HepG2 (cell line): ENCODE measurements at regions not wholly inside any gene's neighbourhood (a gene's known extent, or its start where the extent isn't known, plus 50 kb on each side); places are given as distances from the start of the nearest gene placed in this dataset.

ENCODE experiments used
- ATAC-seq: fragments of 200-7000 bp; cut with Tn5 transposase; 3 replicates; pipeline ENCODE4 v1.9.1; 2020; ENCODE audit warnings: mild to moderate bottlenecking, moderate library complexity
- BruUV-seq: library from RNA; stranded (reverse); fragments of 400-500 nt; replicated peaks from 2 replicates; lab custom pipeline; 2021; lab: Mats Ljungman, UMichigan
- CTCF ChIA-PET: fragments of 300-600 bp; formaldehyde crosslinking; extraction: SDS; loops from one replicate; lab custom pipeline; 2021; ENCODE audit warnings: low total read pairs, inconsistent platforms, low intra/inter-chr PET ratio; lab: Yijun Ruan, JAX
- POLR2A ChIA-PET: fragments of 350-600 bp; sonication (Branson Sonifier 250); formaldehyde crosslinking; loops from one replicate; lab custom pipeline; 2020; ENCODE audit warnings: antibody characterized with exemption, inconsistent platforms; lab: Yijun Ruan, JAX
- DNase-seq: peaks from one replicate; pipeline ENCODE4 v3.0.0-alpha.2; 2015; ENCODE audit warnings: low spot score
- FAIRE-seq: peaks from 3 replicates; lab custom pipeline; 2011; peaks lifted over from hg19 to GRCh38; lab: Jason Lieb, UNC
- H2AFZ ChIP-seq: one replicate; pipeline ENCODE4 v1.6.1; 2011; ENCODE audit warnings: low read length, inconsistent platforms
- H3K27ac ChIP-seq: fragments of 300-600 bp; 3 replicates; pipeline ENCODE4 v1.8.0; 2011; ENCODE audit warnings: mixed run types, mild to moderate bottlenecking, mixed read lengths, low read length, inconsistent platforms; ENCODE audit not compliant: insufficient read depth; ENCODE audit errors: extremely low read length
- H3K27me3 ChIP-seq, 2 experiments: fragments of 200-600 bp in 1 of 2; 2 replicates in 1 of 2; 3 replicates in 1 of 2; pipeline versions ENCODE4 v1.6.0 to v1.8.0; 2011; ENCODE audit warnings: low read length in 2 of 2, mild to moderate bottlenecking in 2 of 2, moderate library complexity in 2 of 2, inconsistent platforms in 1 of 2; ENCODE audit not compliant: insufficient read depth in 2 of 2, control insufficient read depth in 1 of 2
- H3K36me3 ChIP-seq, 2 experiments: fragments of 200-600 bp in 1 of 2; replicated peaks in 1 of 2; 2 replicates in 1 of 2; 3 replicates in 1 of 2; pipeline versions ENCODE4 v1.5.1 to v1.8.0; 2011; ENCODE audit warnings: low read length in 2 of 2, inconsistent platforms in 1 of 2; ENCODE audit not compliant: insufficient read depth in 2 of 2, control insufficient read depth in 1 of 2
- H3K4me1 ChIP-seq: 2 replicates; pipeline ENCODE4 v1.5.1; 2012; ENCODE audit warnings: low read length, inconsistent platforms; ENCODE audit not compliant: insufficient read depth
- H3K4me2 ChIP-seq: 2 replicates; pipeline ENCODE4 v1.6.0; 2011; ENCODE audit warnings: low read depth, low read length, inconsistent platforms
- H3K4me3 ChIP-seq, 3 experiments: fragments of 200-600 bp in 1 of 3; sonication (generic), shearing (Covaris generic) in 1 of 3; replicated peaks in 1 of 3; 2 replicates each; pipeline ENCODE4 v1.5.1; 2011 to 2016; ENCODE audit warnings: low read length in 3 of 3, inconsistent platforms in 2 of 3, low read depth in 2 of 3, mild to moderate bottlenecking in 2 of 3, control low read depth in 1 of 3, mixed read lengths in 1 of 3; ENCODE audit not compliant: insufficient read depth in 1 of 3
- H3K79me2 ChIP-seq: one replicate; pipeline ENCODE4 v1.6.1; 2011; ENCODE audit warnings: low read length, inconsistent platforms; ENCODE audit not compliant: insufficient read depth
- H3K9ac ChIP-seq: 2 replicates; pipeline ENCODE4 v1.6.0; 2011; ENCODE audit warnings: mild to moderate bottlenecking, low read depth, low read length, inconsistent platforms; ENCODE audit not compliant: insufficient read depth
- H3K9me3 ChIP-seq: 2 replicates; pipeline ENCODE4 v1.5.1; 2012; ENCODE audit warnings: mild to moderate bottlenecking, low read length
- H4K20me1 ChIP-seq: 2 replicates; pipeline ENCODE4 v1.6.0; 2011; ENCODE audit warnings: inconsistent platforms, mild to moderate bottlenecking, low read length, moderate library complexity; ENCODE audit not compliant: insufficient read depth
- ATF7-NPFF ChIP-seq: sonication (generic); formaldehyde crosslinking; IDR thresholded peaks from 2 replicates; pipeline ENCODE4 v1.8.1; 2023; ENCODE audit warnings: mild to moderate bottlenecking, low read depth, missing genetic modification reagents, moderate library complexity
- CBX2 ChIP-seq, 2 experiments: fragments of 200-600 bp in 1 of 2; sonication (generic); formaldehyde crosslinking in 1 of 2; IDR thresholded peaks; 2 replicates each; pipeline versions ENCODE4 v1.7.0 to v1.8.1; 2018 to 2022; ENCODE audit warnings: low read depth in 2 of 2, low read length in 1 of 2, mild to moderate bottlenecking in 1 of 2, missing genetic modification reagents in 1 of 2
- HES4 ChIP-seq: sonication (generic); formaldehyde crosslinking; IDR thresholded peaks from 2 replicates; pipeline ENCODE4 v1.9.0; 2021; ENCODE audit warnings: mild to moderate bottlenecking, missing genetic modification reagents, borderline replicate concordance
- HHEX ChIP-seq: IDR thresholded peaks from 2 replicates; pipeline ENCODE4 v1.6.1; 2016; ENCODE audit warnings: control low read depth
- NFIC ChIP-seq: IDR thresholded peaks from 2 replicates; pipeline ENCODE4 v1.6.1; 2012; ENCODE audit warnings: mild to moderate bottlenecking, low read length, inconsistent platforms
- RBFOX2 ChIP-seq: fragments of 200-400 bp; formaldehyde crosslinking; IDR thresholded peaks from 2 replicates; pipeline ENCODE4 v1.6.1; 2017; ENCODE audit warnings: low read depth, mild to moderate bottlenecking, low read length
- RBM22 ChIP-seq: fragments of 200-400 bp; formaldehyde crosslinking; optimal IDR thresholded peaks from 2 replicates; pipeline ENCODE3; 2017; ENCODE audit warnings: mild to moderate bottlenecking, low read length, moderate library complexity
- SETDB1 ChIP-seq: sonication (generic); formaldehyde crosslinking; IDR thresholded peaks from 2 replicates; pipeline ENCODE4 v1.5.1; 2020; ENCODE audit warnings: missing genetic modification reagents, mild to moderate bottlenecking, borderline replicate concordance
- SNAI1 ChIP-seq: sonication (generic); formaldehyde crosslinking; IDR thresholded peaks from 2 replicates; pipeline ENCODE4 v1.5.0; 2020; ENCODE audit warnings: mild to moderate bottlenecking, missing genetic modification reagents, borderline replicate concordance
- TCF7 ChIP-seq: sonication (generic); IDR thresholded peaks from 2 replicates; pipeline ENCODE4 v1.6.1; 2016; ENCODE audit warnings: antibody characterized with exemption, low read depth
- ZNF251 ChIP-seq: sonication (generic); formaldehyde crosslinking; IDR thresholded peaks from 2 replicates; pipeline ENCODE4 v1.9.0; 2021; ENCODE audit warnings: mild to moderate bottlenecking, missing genetic modification reagents
- ZNF280B ChIP-seq: sonication (generic); formaldehyde crosslinking; IDR thresholded peaks from 2 replicates; pipeline ENCODE4 v1.5.0; 2020; ENCODE audit warnings: missing genetic modification reagents, mild to moderate bottlenecking, borderline replicate concordance
- ZNF546 ChIP-seq: sonication (generic); formaldehyde crosslinking; conservative IDR thresholded peaks from 2 replicates; pipeline ENCODE4 v1.8.1; 2023; ENCODE audit warnings: mild to moderate bottlenecking, missing genetic modification reagents
- ZNF713 ChIP-seq: sonication (generic); formaldehyde crosslinking; IDR thresholded peaks from 2 replicates; pipeline ENCODE4 v1.4.0; 2020; ENCODE audit warnings: mild to moderate bottlenecking, missing genetic modification reagents
- WGBS: methylation state at CpG from one replicate; pipeline ENCODE4 v1.1.6; 2017; ENCODE audit warnings: low lambda C conversion rate; 5-methylcytosine and 5-hydroxymethylcytosine counted together
- in situ Hi-C: cut with HindIII; loops from 2 replicates; pipeline ENCODE4 v1.10.0; 2017; ENCODE audit warnings: low pct_unique_long_range_greater_than_20kb; ENCODE audit not compliant: extremely low pct_ligation_motif_present
- intact Hi-C: fragments of 100-400 bp; cut with micrococcal nuclease; formaldehyde crosslinking; loops from one replicate; pipeline ENCODE4 v1.10.0; 2022; ENCODE audit not compliant: unreplicated experiment
- TF ChIP-seq, protein P1 (sequence below): sonication (generic); formaldehyde crosslinking; IDR thresholded peaks from 2 replicates; pipeline ENCODE4 v1.5.1; 2020; ENCODE audit warnings: missing genetic modification reagents, mild to moderate bottlenecking, borderline replicate concordance

GRCh38 chr9:118419676-118420075, 715.5 kb downstream of the TLR4 start:
- FAIRE-seq (no peak), ATAC-seq (no peak), DNase-seq (no peak)
- in situ Hi-C loops, result no loop called here
- ChIA-PET CTCF (no interaction called here), POLR2A (no interaction called here)
- 10% methylated on average over 1 of the region's 1 CpG for WGBS
- Histone ChIP-seq H4K20me1 (no peaks in the 10 kb centered on the region), H3K27ac (no peak overlapping the region), H3K4me2 (no peak overlapping the region), H3K9ac (no peak overlapping the region), H3K36me3 (no peaks in the 10 kb centered on the region), H3K4me3 (no peak overlapping the region), H3K79me2 (no peaks in the 10 kb centered on the region), H3K4me1 (no peaks in the 10 kb centered on the region), H2AFZ (no peak overlapping the region), H3K27me3 (no peaks in the 10 kb centered on the region), H3K9me3 (peaks cover 76% of the 10 kb centered on the region)
- TF ChIP-seq CBX2 (IDR thresholded peaks at IDR 0.05; ENCODE audit: low read depth, low read length) (no peak), CBX2 (CRISPR knock-in tag; IDR thresholded peaks at IDR 0.05; ENCODE audit: low read depth) (no peak), ZNF546 (CRISPR knock-in tag) (no peak), ZNF251 (CRISPR knock-in tag) (no peak), ZNF280B (CRISPR knock-in tag) (no peak), NFIC (no peak), RBM22 (no peak), RBFOX2 (no peak), TCF7 (no peak), SNAI1 (CRISPR knock-in tag) (no peak), HHEX (no peak), ZNF713 (CRISPR knock-in tag) (no peak), HES4 (CRISPR knock-in tag) (no peak), SETDB1 (CRISPR knock-in tag) (no peak), ATF7-NPFF (no peak)
- TF ChIP-seq, protein P1, sequence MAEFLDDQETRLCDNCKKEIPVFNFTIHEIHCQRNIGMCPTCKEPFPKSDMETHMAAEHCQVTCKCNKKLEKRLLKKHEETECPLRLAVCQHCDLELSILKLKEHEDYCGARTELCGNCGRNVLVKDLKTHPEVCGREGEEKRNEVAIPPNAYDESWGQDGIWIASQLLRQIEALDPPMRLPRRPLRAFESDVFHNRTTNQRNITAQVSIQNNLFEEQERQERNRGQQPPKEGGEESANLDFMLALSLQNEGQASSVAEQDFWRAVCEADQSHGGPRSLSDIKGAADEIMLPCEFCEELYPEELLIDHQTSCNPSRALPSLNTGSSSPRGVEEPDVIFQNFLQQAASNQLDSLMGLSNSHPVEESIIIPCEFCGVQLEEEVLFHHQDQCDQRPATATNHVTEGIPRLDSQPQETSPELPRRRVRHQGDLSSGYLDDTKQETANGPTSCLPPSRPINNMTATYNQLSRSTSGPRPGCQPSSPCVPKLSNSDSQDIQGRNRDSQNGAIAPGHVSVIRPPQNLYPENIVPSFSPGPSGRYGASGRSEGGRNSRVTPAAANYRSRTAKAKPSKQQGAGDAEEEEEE (CRISPR knock-in tag), result no peak
- intact Hi-C loops, result no loop called here
- BruUV-seq, result no TSS peak
